NCI-H1694 treated with DMSO at 0.1 percent for 48 hours (cell line): ENCODE measurements at regions not wholly inside any gene's neighbourhood (a gene's known extent, or its start where the extent isn't known, plus 50 kb on each side); places are given as distances from the start of the nearest gene placed in this dataset.

Experiments used
- DNase-seq: peaks from one replicate; lab custom pipeline; 2025; lab: John Stamatoyannopoulos, UW

GRCh38 chr17:79280866-79281572 is 206.4 kb downstream of the ENGASE start:
- DNase-seq: no peak

- no peak for DNase-seq
These were observed 205.4 kb downstream of the ENGASE start for GRCh38 chr17:79280010-79280409.

- DNase-seq: no peak
These were observed 204.7 kb downstream of the ENGASE start for GRCh38 chr17:79279320-79279719.

GRCh38 chr17:79276821-79277220 is 202.2 kb downstream of the ENGASE start:
- peak; percentile 22 for DNase-seq

GRCh38 chr17:79273660-79274059 is 199.0 kb downstream of the ENGASE start:
- DNase-seq: no peak

- DNase-seq: no peak
These were observed 198.1 kb downstream of the ENGASE start for GRCh38 chr17:79272666-79273219.

GRCh38 chr17:79272220-79272619 is 197.6 kb downstream of the ENGASE start:
- no peak for DNase-seq

- no peak for DNase-seq
These were observed 195.0 kb downstream of the ENGASE start for GRCh38 chr17:79269620-79270019.

- DNase-seq: no peak
These were observed 188.6 kb downstream of the ENGASE start for GRCh38 chr17:79263191-79263590.

- no peak for DNase-seq
These were observed 188.0 kb downstream of the ENGASE start for GRCh38 chr17:79262624-79263023.

GRCh38 chr17:79261355-79262072 is 186.9 kb downstream of the ENGASE start:
- no peak for DNase-seq

GRCh38 chr17:79258843-79259242 is 184.2 kb downstream of the ENGASE start:
- no peak for DNase-seq

GRCh38 chr17:79258041-79258440 is 183.4 kb downstream of the ENGASE start:
- no peak for DNase-seq

GRCh38 chr17:79255926-79256585 is 181.4 kb downstream of the ENGASE start:
- DNase-seq: no peak

GRCh38 chr17:79255456-79255855 is 180.8 kb downstream of the ENGASE start:
- no peak for DNase-seq

GRCh38 chr17:79255046-79255445 is 180.4 kb downstream of the ENGASE start:
- DNase-seq: no peak

GRCh38 chr17:79252886-79253285 is 178.3 kb downstream of the ENGASE start:
- DNase-seq: no peak

GRCh38 chr17:79251824-79252223 is 177.2 kb downstream of the ENGASE start:
- DNase-seq: no peak

- no peak for DNase-seq
These were observed 175.4 kb downstream of the ENGASE start for GRCh38 chr17:79249929-79250521.

- no peak for DNase-seq
These were observed 174.3 kb downstream of the ENGASE start for GRCh38 chr17:79248843-79249493.

- DNase-seq: no peak
These were observed 171.9 kb downstream of the ENGASE start for GRCh38 chr17:79246225-79247190.
